ENCODE measurements at regions not wholly inside any gene's neighbourhood (a gene's known extent, or its start where the extent isn't known, plus 50 kb on each side); places are given as distances from the start of the nearest gene placed in this dataset.

- DNase-seq (ENCODE audit: low spot score in 2 of 2) = peak in 1 of 2 donors; percentile 3
These were observed 251.9 kb downstream of the PTPRU start for GRCh38 chr1:29488086-29488793.

GRCh38 chr1:29487291-29487690, 251.0 kb downstream of the PTPRU start:
- Histone ChIP-seq H3K36me3 (no peaks in the 10 kb centered on the region), H3K4me1 (no peaks in the 10 kb centered on the region), H3K27me3 (peaks cover 0 to 6% of the 10 kb centered on the region in 2 donors), H3K9me3 (no peaks in the 10 kb centered on the region), H3K27ac (no peak overlapping the region), H3K4me3 (no peak overlapping the region)
- intact Hi-C loops (cut with DNase I; ENCODE audit: low total_unique reads) = no loop called here
- DNase-seq (ENCODE audit: low spot score in 2 of 2) = peak in 1 of 2 donors; percentile 1
- no peak for TF ChIP-seq POLR2A (IDR thresholded peaks at IDR 0.05)

More at GRCh38 chr1:29488086-29488793, 251.9 kb downstream of the PTPRU start:
- Histone ChIP-seq H3K4me3 (no peak overlapping the region), H3K27ac (no peak overlapping the region), H3K27me3 (peaks cover 0 to 6% of the 10 kb centered on the region in 2 donors), H3K36me3 (no peaks in the 10 kb centered on the region), H3K9me3 (no peaks in the 10 kb centered on the region), H3K4me1 (no peaks in the 10 kb centered on the region)
- intact Hi-C loops (cut with DNase I; ENCODE audit: low total_unique reads) = no loop called here
- no peak for TF ChIP-seq CTCF (IDR thresholded peaks at IDR 0.05)

- H3K36me3 ChIP-seq = no peaks in the 10 kb centered on the region
- no peaks in the 10 kb centered on the region for H3K9me3 ChIP-seq
- H3K4me3 ChIP-seq = no peak overlapping the region
- no peak overlapping the region for H3K27ac ChIP-seq
- H3K27me3 ChIP-seq = peaks cover 0 to 6% of the 10 kb centered on the region in 2 donors
- intact Hi-C loops (cut with DNase I; ENCODE audit: low total_unique reads) = no loop called here
- no peak for TF ChIP-seq POLR2A (IDR thresholded peaks at IDR 0.05)
- no peak for TF ChIP-seq CTCF (IDR thresholded peaks at IDR 0.05)
- no peak for TF ChIP-seq POLR2AphosphoS5 (IDR thresholded peaks at IDR 0.05)
- H3K4me1 ChIP-seq = no peaks in the 10 kb centered on the region
- DNase-seq (ENCODE audit: low spot score in 2 of 2) = peak in 1 of 2 donors; percentile 2
These were observed 249.0 kb downstream of the PTPRU start for GRCh38 chr1:29485096-29485925.

- intact Hi-C loops (cut with DNase I; ENCODE audit: low total_unique reads) = no loop called here
These were observed 246.7 kb downstream of the PTPRU start for GRCh38 chr1:29482991-29483390.

GRCh38 chr1:29482064-29482463, 245.7 kb downstream of the PTPRU start:
- Histone ChIP-seq H3K9me3 (no peaks in the 10 kb centered on the region), H3K36me3 (no peaks in the 10 kb centered on the region), H3K4me1 (no peaks in the 10 kb centered on the region), H3K27me3 (peaks cover 0 to 25% of the 10 kb centered on the region in 2 donors), H3K27ac (no peak overlapping the region), H3K4me3 (no peak overlapping the region)
- DNase-seq (ENCODE audit: low spot score in 2 of 2) = no peak
- TF ChIP-seq CTCF (IDR thresholded peaks at IDR 0.05) (no peak), POLR2AphosphoS5 (IDR thresholded peaks at IDR 0.05) (no peak), POLR2A (IDR thresholded peaks at IDR 0.05) (no peak)
- intact Hi-C loops (cut with DNase I; ENCODE audit: low total_unique reads) = no loop called here

More at GRCh38 chr1:29482991-29483390, 246.7 kb downstream of the PTPRU start:
- no peak for DNase-seq (ENCODE audit: low spot score in 2 of 2)
- Histone ChIP-seq H3K4me3 (no peak overlapping the region), H3K27me3 (peaks cover 0 to 22% of the 10 kb centered on the region in 2 donors), H3K27ac (no peak overlapping the region), H3K9me3 (no peaks in the 10 kb centered on the region), H3K36me3 (no peaks in the 10 kb centered on the region), H3K4me1 (no peaks in the 10 kb centered on the region)
- no peak for TF ChIP-seq POLR2A (IDR thresholded peaks at IDR 0.05)
- TF ChIP-seq CTCF (IDR thresholded peaks at IDR 0.05) = no peak
- TF ChIP-seq POLR2AphosphoS5 (IDR thresholded peaks at IDR 0.05) = no peak
